ENCODE measurements at regions not wholly inside any gene's neighbourhood (a gene's known extent, or its start where the extent isn't known, plus 50 kb on each side); places are given as distances from the start of the nearest gene placed in this dataset.

- no peak for ATAC-seq
- TF ChIP-seq ISL1 (CRISPR knock-in tag; IDR thresholded peaks at IDR 0.05) = no peak
Measured at GRCh38 chr10:10642189-10642588, 375.5 kb upstream of the CELF2 start.

DNA sequence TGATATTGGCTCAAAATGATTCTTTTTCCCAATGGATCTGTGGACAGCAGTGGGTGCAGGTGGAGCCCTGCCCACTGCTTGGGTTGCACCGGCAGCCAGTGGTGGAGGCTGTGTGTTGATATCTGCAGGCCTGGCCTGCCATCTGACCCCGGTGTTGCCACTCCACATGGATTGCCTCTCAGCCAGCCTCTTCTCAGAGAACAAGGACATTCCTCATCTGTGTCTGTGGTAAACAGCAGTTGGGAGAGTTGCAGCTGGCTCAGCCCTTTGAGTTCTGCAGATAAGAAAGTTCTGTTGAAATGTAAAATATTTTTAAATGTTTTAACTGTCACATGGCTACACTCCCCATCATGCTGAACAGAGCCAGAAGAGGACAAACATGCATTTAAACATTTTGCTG is 374.9 kb upstream of the CELF2 start:
- TF ChIP-seq ZNF565 (CRISPR knock-in tag; conservative IDR thresholded peaks at IDR 0.05; ENCODE audit: low read depth) (no peak), OSR1 (CRISPR knock-in tag; IDR thresholded peaks at IDR 0.05) (no peak), ZNF70 (CRISPR knock-in tag; IDR thresholded peaks at IDR 0.05) (no peak), POU6F1 (CRISPR knock-in tag; IDR thresholded peaks at IDR 0.05; ENCODE audit: borderline replicate concordance, low read depth) (no peak), TOX (CRISPR knock-in tag; IDR thresholded peaks at IDR 0.05; ENCODE audit: borderline replicate concordance) (no peak), ZFP30 (CRISPR knock-in tag; IDR thresholded peaks at IDR 0.05) (no peak), ZNF8 (CRISPR knock-in tag; IDR thresholded peaks at IDR 0.05) (no peak)
- TF ChIP-seq, protein P1, sequence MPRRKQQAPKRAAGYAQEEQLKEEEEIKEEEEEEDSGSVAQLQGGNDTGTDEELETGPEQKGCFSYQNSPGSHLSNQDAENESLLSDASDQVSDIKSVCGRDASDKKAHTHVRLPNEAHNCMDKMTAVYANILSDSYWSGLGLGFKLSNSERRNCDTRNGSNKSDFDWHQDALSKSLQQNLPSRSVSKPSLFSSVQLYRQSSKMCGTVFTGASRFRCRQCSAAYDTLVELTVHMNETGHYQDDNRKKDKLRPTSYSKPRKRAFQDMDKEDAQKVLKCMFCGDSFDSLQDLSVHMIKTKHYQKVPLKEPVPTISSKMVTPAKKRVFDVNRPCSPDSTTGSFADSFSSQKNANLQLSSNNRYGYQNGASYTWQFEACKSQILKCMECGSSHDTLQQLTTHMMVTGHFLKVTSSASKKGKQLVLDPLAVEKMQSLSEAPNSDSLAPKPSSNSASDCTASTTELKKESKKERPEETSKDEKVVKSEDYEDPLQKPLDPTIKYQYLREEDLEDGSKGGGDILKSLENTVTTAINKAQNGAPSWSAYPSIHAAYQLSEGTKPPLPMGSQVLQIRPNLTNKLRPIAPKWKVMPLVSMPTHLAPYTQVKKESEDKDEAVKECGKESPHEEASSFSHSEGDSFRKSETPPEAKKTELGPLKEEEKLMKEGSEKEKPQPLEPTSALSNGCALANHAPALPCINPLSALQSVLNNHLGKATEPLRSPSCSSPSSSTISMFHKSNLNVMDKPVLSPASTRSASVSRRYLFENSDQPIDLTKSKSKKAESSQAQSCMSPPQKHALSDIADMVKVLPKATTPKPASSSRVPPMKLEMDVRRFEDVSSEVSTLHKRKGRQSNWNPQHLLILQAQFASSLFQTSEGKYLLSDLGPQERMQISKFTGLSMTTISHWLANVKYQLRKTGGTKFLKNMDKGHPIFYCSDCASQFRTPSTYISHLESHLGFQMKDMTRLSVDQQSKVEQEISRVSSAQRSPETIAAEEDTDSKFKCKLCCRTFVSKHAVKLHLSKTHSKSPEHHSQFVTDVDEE (CRISPR knock-in tag; IDR thresholded peaks at IDR 0.05) = no peak
- no peak for ATAC-seq

DNA sequence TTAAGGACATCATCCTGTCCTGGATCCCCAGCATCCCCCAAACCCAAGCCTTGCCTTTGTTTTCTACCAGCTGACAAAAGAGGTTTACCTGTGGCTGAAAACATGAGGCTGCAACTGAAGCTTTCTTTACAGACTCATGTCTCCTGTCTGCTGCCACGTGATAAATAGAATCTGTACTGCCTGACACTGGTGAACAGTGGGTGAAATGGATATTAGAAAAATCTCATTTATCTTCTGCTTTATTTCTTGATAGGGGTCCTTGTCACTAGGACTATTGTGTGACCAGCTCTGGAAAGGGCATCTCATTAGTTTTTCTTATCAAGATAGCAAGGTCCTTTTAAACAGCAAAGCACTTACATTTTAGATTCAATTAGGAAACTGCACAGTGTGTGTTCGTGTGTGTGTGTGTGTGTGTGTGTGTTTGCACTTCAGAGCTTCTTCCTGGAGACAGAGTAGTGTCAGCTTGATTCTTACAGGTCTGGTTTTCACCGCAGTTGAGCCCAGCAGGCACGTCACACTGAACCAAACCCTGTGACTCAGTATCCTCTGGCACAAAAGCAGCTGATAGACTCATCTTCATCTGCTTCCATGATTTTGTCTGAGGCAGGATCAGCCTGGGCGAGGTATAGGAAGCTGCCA is 373.5 kb upstream of the CELF2 start:
- TF ChIP-seq POU6F1 (CRISPR knock-in tag; IDR thresholded peaks at IDR 0.05; ENCODE audit: borderline replicate concordance, low read depth) (no peak), ESRRG (CRISPR knock-in tag; IDR thresholded peaks at IDR 0.05) (no peak), TOX (CRISPR knock-in tag; IDR thresholded peaks at IDR 0.05; ENCODE audit: borderline replicate concordance) (no peak)
- no peak for ATAC-seq

GRCh38 chr10:10644676-10645385 is 372.8 kb upstream of the CELF2 start:
- no peak for TF ChIP-seq ZNF70 (CRISPR knock-in tag; IDR thresholded peaks at IDR 0.05)
- no peak for TF ChIP-seq ESRRG (CRISPR knock-in tag; IDR thresholded peaks at IDR 0.05)
- TF ChIP-seq ZFP3 (CRISPR knock-in tag; IDR thresholded peaks at IDR 0.05) = no peak
- no peak for TF ChIP-seq CREB5 (CRISPR knock-in tag; IDR thresholded peaks at IDR 0.05; ENCODE audit: low read depth)
- TF ChIP-seq ZFP30 (CRISPR knock-in tag; IDR thresholded peaks at IDR 0.05) = no peak
- no peak for ATAC-seq

DNA sequence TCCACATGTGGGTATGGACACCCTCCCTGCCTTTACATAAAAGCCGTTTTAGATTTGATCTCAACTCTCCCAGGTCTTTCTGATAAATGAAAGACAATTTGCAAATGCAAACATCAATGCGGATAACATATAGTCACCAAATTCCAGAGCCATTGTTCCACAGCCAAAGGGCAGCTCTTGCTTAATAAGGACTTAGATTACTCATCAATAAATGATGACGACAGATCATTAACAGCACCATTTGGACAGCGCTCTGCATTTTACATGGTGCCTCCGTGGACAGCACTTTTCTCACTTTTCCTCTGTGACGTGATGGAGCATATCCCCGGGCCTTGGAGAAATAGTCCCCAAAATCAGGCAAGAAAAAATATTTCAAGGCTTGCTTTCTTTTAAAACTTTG is 370.3 kb upstream of the CELF2 start:
- no peak for ATAC-seq
- TF ChIP-seq ZC3H10 (CRISPR knock-in tag; IDR thresholded peaks at IDR 0.05) (no peak), CSRNP3 (CRISPR knock-in tag; IDR thresholded peaks at IDR 0.05) (no peak), PPARA (CRISPR knock-in tag; IDR thresholded peaks at IDR 0.05; ENCODE audit: borderline replicate concordance) (no peak), ZNF70 (CRISPR knock-in tag; IDR thresholded peaks at IDR 0.05) (no peak), TCF4 (CRISPR knock-in tag; IDR thresholded peaks at IDR 0.05; ENCODE audit: borderline replicate concordance) (no peak), ARNTL (CRISPR knock-in tag; IDR thresholded peaks at IDR 0.05; ENCODE audit: borderline replicate concordance, low read depth) (no peak), RARB (CRISPR knock-in tag; IDR thresholded peaks at IDR 0.05) (no peak), TOX (CRISPR knock-in tag; IDR thresholded peaks at IDR 0.05; ENCODE audit: borderline replicate concordance) (no peak), ZFP3 (CRISPR knock-in tag; IDR thresholded peaks at IDR 0.05) (no peak), BACH2 (CRISPR knock-in tag; IDR thresholded peaks at IDR 0.05; ENCODE audit: borderline replicate concordance) (no peak), ESRRG (CRISPR knock-in tag; IDR thresholded peaks at IDR 0.05) (no peak), OSR1 (CRISPR knock-in tag; IDR thresholded peaks at IDR 0.05) (no peak), ZNF8 (CRISPR knock-in tag; IDR thresholded peaks at IDR 0.05) (no peak)
- TF ChIP-seq, protein P1 (CRISPR knock-in tag; IDR thresholded peaks at IDR 0.05) = no peak
